OCI-LY3 (cell line): ENCODE measurements at regions not wholly inside any gene's neighbourhood (a gene's known extent, or its start where the extent isn't known, plus 50 kb on each side); places are given as distances from the start of the nearest gene placed in this dataset.

Experiments
- H2AFZ ChIP-seq: fragments of 200-600, 300-600 bp; shearing (Covaris generic); 2 replicates; pipeline ENCODE4 v1.6.0; 2014; ENCODE audit warnings: antibody characterized with exemption, low read depth, low read length
- H3K27ac ChIP-seq: fragments of 200-600, 300-600 bp; sonication (generic); 2 replicates; pipeline ENCODE4 v1.5.1; 2014; ENCODE audit warnings: mild to moderate bottlenecking, low read length, moderate library complexity, mixed read lengths
- H3K27me3 ChIP-seq: fragments of 200-600, 300-600 bp; sonication (generic); 2 replicates; pipeline ENCODE4 v1.6.1; 2014; ENCODE audit warnings: low read depth, low read length, mixed read lengths
- H3K36me3 ChIP-seq: fragments of 200-600, 300-600 bp; sonication (generic); replicated peaks from 2 replicates; pipeline ENCODE3; 2014; ENCODE audit warnings: low read depth, low read length, mixed read lengths
- H3K4me1 ChIP-seq: fragments of 300-600, 200-600 bp; sonication (generic); 2 replicates; pipeline ENCODE4 v1.6.1; 2014; ENCODE audit warnings: low read length, mixed read lengths
- H3K4me2 ChIP-seq: fragments of 200-600, 300-600 bp; sonication (generic); 2 replicates; pipeline ENCODE4 v1.6.1; 2014; ENCODE audit warnings: low read length, mixed read lengths
- H3K4me3 ChIP-seq: fragments of 300-600, 200-600 bp; sonication (generic); 2 replicates; pipeline ENCODE4 v1.5.1; 2014; ENCODE audit warnings: antibody characterized with exemption, mild to moderate bottlenecking, low read length, moderate library complexity
- H3K79me2 ChIP-seq: fragments of 300-600, 200-600 bp; shearing (Covaris generic); 2 replicates; pipeline ENCODE4 v1.6.1; 2014; ENCODE audit warnings: mild to moderate bottlenecking, low read length, mixed read lengths
- H3K9ac ChIP-seq: fragments of 300-600, 200-600 bp; shearing (Covaris generic); 2 replicates; pipeline ENCODE4 v1.6.0; 2014; ENCODE audit warnings: mild to moderate bottlenecking, low read length, moderate library complexity
- H3K9me3 ChIP-seq: fragments of 200-600, 300-600 bp; shearing (Covaris generic); 2 replicates; pipeline ENCODE4 v1.6.1; 2014; ENCODE audit warnings: low read length, mixed read lengths; ENCODE audit not compliant: insufficient read depth
- H4K20me1 ChIP-seq: fragments of 200-600, 300-600 bp; sonication (generic); 2 replicates; pipeline ENCODE4 v1.6.1; 2016; ENCODE audit warnings: low read length, mixed read lengths; ENCODE audit not compliant: insufficient read depth
- EZH2phosphoT487 ChIP-seq: fragments of 200-600 bp; shearing (Covaris generic); IDR thresholded peaks from 2 replicates; pipeline ENCODE4 v1.6.1; 2018; ENCODE audit warnings: antibody characterized with exemption, mixed run types, low read depth
- TF ChIP-seq, protein P1 (sequence below): fragments of 200-600, 300-600 bp; sonication (generic); IDR thresholded peaks from 2 replicates; pipeline ENCODE4 v1.5.1; 2014; ENCODE audit warnings: antibody characterized with exemption, low read length, low read depth

DNA sequence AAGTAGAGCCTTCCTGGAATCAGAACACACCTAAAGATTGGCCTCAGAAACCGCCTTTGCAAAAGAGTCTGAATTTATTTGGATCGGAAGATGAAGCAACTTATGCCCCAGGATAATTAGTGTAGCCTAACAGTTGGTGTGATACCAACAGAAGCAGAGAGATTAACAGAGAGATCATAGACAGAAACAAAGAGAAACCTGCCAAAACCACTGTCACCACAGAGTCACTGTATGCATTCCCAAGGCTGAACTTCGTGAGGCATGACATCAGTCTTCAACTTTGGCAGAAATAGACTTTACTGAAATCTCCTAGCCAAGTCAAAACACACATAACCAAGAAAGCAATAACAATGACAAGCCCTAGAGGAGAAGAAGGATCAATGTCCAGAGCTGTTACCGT, 361.8 kb downstream of the ELAVL2 start:
- H3K9ac ChIP-seq = no peak overlapping the region
- no peak overlapping the region for H3K4me3 ChIP-seq

DNA sequence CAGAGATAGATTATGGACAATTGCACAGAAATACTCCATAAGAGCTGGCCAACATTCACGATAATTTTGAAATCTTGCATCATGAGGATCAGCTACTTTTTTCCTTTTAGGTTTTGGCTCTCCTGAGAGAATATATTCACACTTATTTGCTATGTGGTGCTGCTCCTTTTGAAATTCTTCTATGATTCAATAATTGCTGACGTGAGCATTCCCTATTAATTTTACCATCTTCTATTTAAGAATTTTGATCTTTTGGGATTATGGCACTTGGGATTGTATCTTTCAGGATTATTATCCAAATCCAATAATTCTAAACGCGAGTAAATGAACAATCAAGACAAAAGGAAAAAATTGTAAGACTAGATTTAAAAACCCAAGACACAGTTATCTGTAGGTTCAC, 358.8 kb downstream of the ELAVL2 start:
- no peaks in the 10 kb centered on the region for H3K36me3 ChIP-seq
- no peaks in the 10 kb centered on the region for H3K27me3 ChIP-seq
- no peaks in the 10 kb centered on the region for H3K79me2 ChIP-seq
- H3K4me1 ChIP-seq = no peaks in the 10 kb centered on the region
- no peak overlapping the region for H3K4me2 ChIP-seq
- H3K9me3 ChIP-seq = no peaks in the 10 kb centered on the region
- H3K27ac ChIP-seq = no peak overlapping the region
- no peak overlapping the region for H2AFZ ChIP-seq
- H3K9ac ChIP-seq = no peak overlapping the region
- TF ChIP-seq, protein P1, sequence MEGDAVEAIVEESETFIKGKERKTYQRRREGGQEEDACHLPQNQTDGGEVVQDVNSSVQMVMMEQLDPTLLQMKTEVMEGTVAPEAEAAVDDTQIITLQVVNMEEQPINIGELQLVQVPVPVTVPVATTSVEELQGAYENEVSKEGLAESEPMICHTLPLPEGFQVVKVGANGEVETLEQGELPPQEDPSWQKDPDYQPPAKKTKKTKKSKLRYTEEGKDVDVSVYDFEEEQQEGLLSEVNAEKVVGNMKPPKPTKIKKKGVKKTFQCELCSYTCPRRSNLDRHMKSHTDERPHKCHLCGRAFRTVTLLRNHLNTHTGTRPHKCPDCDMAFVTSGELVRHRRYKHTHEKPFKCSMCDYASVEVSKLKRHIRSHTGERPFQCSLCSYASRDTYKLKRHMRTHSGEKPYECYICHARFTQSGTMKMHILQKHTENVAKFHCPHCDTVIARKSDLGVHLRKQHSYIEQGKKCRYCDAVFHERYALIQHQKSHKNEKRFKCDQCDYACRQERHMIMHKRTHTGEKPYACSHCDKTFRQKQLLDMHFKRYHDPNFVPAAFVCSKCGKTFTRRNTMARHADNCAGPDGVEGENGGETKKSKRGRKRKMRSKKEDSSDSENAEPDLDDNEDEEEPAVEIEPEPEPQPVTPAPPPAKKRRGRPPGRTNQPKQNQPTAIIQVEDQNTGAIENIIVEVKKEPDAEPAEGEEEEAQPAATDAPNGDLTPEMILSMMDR = no peak
- no peak for TF ChIP-seq EZH2phosphoT487
- H4K20me1 ChIP-seq = no peaks in the 10 kb centered on the region
- no peak overlapping the region for H3K4me3 ChIP-seq

More for the DNA sequence above, 361.8 kb downstream of the ELAVL2 start:
- H3K36me3 ChIP-seq = no peaks in the 10 kb centered on the region
- H3K27me3 ChIP-seq = no peaks in the 10 kb centered on the region
- TF ChIP-seq, protein P1 = no peak
- TF ChIP-seq EZH2phosphoT487 = no peak
- no peak overlapping the region for H2AFZ ChIP-seq
- no peaks in the 10 kb centered on the region for H4K20me1 ChIP-seq
- H3K4me2 ChIP-seq = no peak overlapping the region
- no peaks in the 10 kb centered on the region for H3K4me1 ChIP-seq
- H3K27ac ChIP-seq = no peak overlapping the region
- H3K79me2 ChIP-seq = no peaks in the 10 kb centered on the region
- no peaks in the 10 kb centered on the region for H3K9me3 ChIP-seq

DNA sequence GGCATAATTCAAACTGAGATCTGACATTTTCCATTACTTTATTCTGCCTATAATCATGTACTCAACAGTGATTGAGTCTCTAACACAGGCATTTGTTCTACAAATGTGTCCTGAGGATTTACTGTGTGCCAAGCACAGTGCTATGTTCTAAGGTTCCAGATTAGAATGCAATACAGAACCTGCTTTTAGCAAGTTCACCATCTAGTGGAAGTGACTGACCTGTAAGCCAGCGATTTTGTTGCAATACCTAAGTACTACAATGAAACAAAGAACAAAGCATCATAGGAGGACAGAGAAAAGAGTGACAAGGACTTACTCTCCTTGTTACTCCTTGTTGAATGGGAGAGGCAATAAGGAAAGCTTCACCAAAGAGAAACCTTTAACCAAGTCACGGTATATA, 348.1 kb downstream of the ELAVL2 start:
- Histone ChIP-seq H3K36me3 (no peaks in the 10 kb centered on the region), H3K4me3 (no peak overlapping the region), H3K4me1 (no peaks in the 10 kb centered on the region), H3K9me3 (no peaks in the 10 kb centered on the region), H3K4me2 (no peak overlapping the region), H3K27ac (no peak overlapping the region), H2AFZ (no peak overlapping the region), H3K79me2 (no peaks in the 10 kb centered on the region), H3K27me3 (no peaks in the 10 kb centered on the region), H4K20me1 (no peaks in the 10 kb centered on the region), H3K9ac (no peak overlapping the region)
- TF ChIP-seq, protein P1 = no peak; the same call in 1 of the 2 replicates
- TF ChIP-seq EZH2phosphoT487 = no peak

DNA sequence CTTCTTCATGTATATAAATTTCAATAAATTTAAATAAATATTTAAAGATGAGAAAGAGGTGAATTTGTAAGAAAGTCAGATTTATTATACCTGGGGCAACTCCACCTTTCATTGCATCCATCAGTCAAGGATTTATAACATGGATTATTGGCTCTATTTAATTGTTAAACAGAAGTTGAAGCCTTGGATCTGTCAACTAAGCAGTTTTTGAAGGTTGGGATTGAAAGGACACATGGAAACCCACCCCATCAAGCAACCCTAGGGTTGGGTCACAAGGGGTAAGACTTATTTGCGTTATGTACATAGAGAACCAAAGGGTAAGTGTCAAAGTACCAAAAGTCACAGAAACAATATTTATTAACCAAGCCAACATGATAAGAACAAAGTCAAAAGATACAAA, 342.5 kb downstream of the ELAVL2 start:
- no peaks in the 10 kb centered on the region for H3K36me3 ChIP-seq
- H3K27ac ChIP-seq = no peak overlapping the region
- no peak overlapping the region for H3K4me3 ChIP-seq
- H3K4me1 ChIP-seq = no peaks in the 10 kb centered on the region
- H2AFZ ChIP-seq = no peak overlapping the region
- H3K27me3 ChIP-seq = no peaks in the 10 kb centered on the region
- no peak overlapping the region for H3K4me2 ChIP-seq
- H4K20me1 ChIP-seq = no peaks in the 10 kb centered on the region
- H3K79me2 ChIP-seq = no peaks in the 10 kb centered on the region
- TF ChIP-seq, protein P1 = no peak
- no peak for TF ChIP-seq EZH2phosphoT487
- no peaks in the 10 kb centered on the region for H3K9me3 ChIP-seq
- H3K9ac ChIP-seq = no peak overlapping the region
